Mesothelial cell of epicardium (in vitro differentiated cells): ENCODE measurements at regions not wholly inside any gene's neighbourhood (a gene's known extent, or its start where the extent isn't known, plus 50 kb on each side); places are given as distances from the start of the nearest gene placed in this dataset.
"Not testable (repeated sequence)": the region's sequence is repeated elsewhere in the genome, so short reads cannot be mapped to it uniquely, and the experiment has no call there.

ENCODE experiments used
- DNase-seq, 2 experiments: peaks; one replicate each; pipeline ENCODE4 v3.0.0; 2021; ENCODE audit warnings: low spot score in 2 of 2; ENCODE audit not compliant: unreplicated experiment in 2 of 2
- H3K27ac Mint-ChIP-seq: 2 replicates; pipeline ENCODE4 v1.8.0; 2021; ENCODE audit warnings: mixed read lengths
- H3K27me3 Mint-ChIP-seq: 2 replicates; pipeline ENCODE4 v1.8.0; 2021; ENCODE audit warnings: low read depth, mixed read lengths
- H3K36me3 Mint-ChIP-seq: 2 replicates; pipeline ENCODE4 v1.8.0; 2021; ENCODE audit warnings: mixed read lengths
- H3K4me1 Mint-ChIP-seq: 2 replicates; pipeline ENCODE4 v1.8.0; 2021; ENCODE audit warnings: mixed read lengths
- H3K4me3 Mint-ChIP-seq: 2 replicates; pipeline ENCODE4 v1.8.0; 2021; ENCODE audit warnings: mild to moderate bottlenecking, moderate library complexity, mixed read lengths
- H3K9me3 Mint-ChIP-seq: 2 replicates; pipeline ENCODE4 v1.8.0; 2021; ENCODE audit warnings: mixed read lengths
- CTCF ChIP-seq: fragments of 200-600 bp; sonication (generic); IDR thresholded peaks from one replicate; pipeline ENCODE4 v1.5.0; 2021; ENCODE audit warnings: antibody characterized with exemption; ENCODE audit not compliant: unreplicated experiment

- peaks cover 6% of the 10 kb centered on the region for H3K9me3 Mint-ChIP-seq
Measured at GRCh38 chr3:67244130-67244529, 246.0 kb downstream of the KBTBD8 start.

GRCh38 chr3:67245545-67245944 lies 247.4 kb downstream of the KBTBD8 start:
- Mint-ChIP-seq H3K27me3 (no peaks in the 10 kb centered on the region), H3K4me3 (no peak overlapping the region), H3K4me1 (peaks cover 19% of the 10 kb centered on the region), H3K9me3 (peaks cover 6% of the 10 kb centered on the region), H3K36me3 (no peaks in the 10 kb centered on the region), H3K27ac (no peak overlapping the region)
- TF ChIP-seq CTCF: no peak
- no peak for DNase-seq

More at GRCh38 chr3:67244130-67244529, 246.0 kb downstream of the KBTBD8 start:
- H3K4me1 Mint-ChIP-seq: peaks cover 22% of the 10 kb centered on the region
- H3K36me3 Mint-ChIP-seq: no peaks in the 10 kb centered on the region
- no peaks in the 10 kb centered on the region for H3K27me3 Mint-ChIP-seq
- H3K4me3 Mint-ChIP-seq: no peak overlapping the region
- DNase-seq: no peak
- no peak overlapping the region for H3K27ac Mint-ChIP-seq
- no peak for TF ChIP-seq CTCF

- TF ChIP-seq CTCF: no peak
- Mint-ChIP-seq H3K36me3 (no peaks in the 10 kb centered on the region), H3K4me1 (peaks cover under 1% of the 10 kb centered on the region), H3K27ac (no peak overlapping the region), H3K27me3 (no peaks in the 10 kb centered on the region), H3K9me3 (peaks cover 8% of the 10 kb centered on the region), H3K4me3 (no peak overlapping the region)
- DNase-seq: no peak
Measured at GRCh38 chr3:67248726-67249125, 250.6 kb downstream of the KBTBD8 start.

GRCh38 chr3:67252906-67253305 lies 254.8 kb downstream of the KBTBD8 start:
- H3K9me3 Mint-ChIP-seq: peaks cover 39% of the 10 kb centered on the region
- H3K27me3 Mint-ChIP-seq, H3K4me3 Mint-ChIP-seq, H3K27ac Mint-ChIP-seq, DNase-seq, H3K4me1 Mint-ChIP-seq, H3K36me3 Mint-ChIP-seq: not testable (repeated sequence)

GRCh38 chr3:67278015-67278618 lies 280.0 kb downstream of the KBTBD8 start:
- H3K9me3 Mint-ChIP-seq: peaks cover 9% of the 10 kb centered on the region
- TF ChIP-seq CTCF: no peak
- DNase-seq: no peak
- H3K27me3 Mint-ChIP-seq: no peaks in the 10 kb centered on the region
- H3K4me3 Mint-ChIP-seq: no peak overlapping the region
- H3K4me1 Mint-ChIP-seq: no peaks in the 10 kb centered on the region
- H3K36me3 Mint-ChIP-seq: peaks cover 2% of the 10 kb centered on the region
- H3K27ac Mint-ChIP-seq: no peak overlapping the region

- Mint-ChIP-seq H3K36me3 (peaks cover 2% of the 10 kb centered on the region), H3K4me3 (no peak overlapping the region), H3K27ac (no peak overlapping the region), H3K27me3 (no peaks in the 10 kb centered on the region), H3K4me1 (no peaks in the 10 kb centered on the region), H3K9me3 (peaks cover 4% of the 10 kb centered on the region)
- no peak for DNase-seq
- TF ChIP-seq CTCF: no peak
Measured at GRCh38 chr3:67286586-67286985, 288.5 kb downstream of the KBTBD8 start.
